NCI-H526 treated with DMSO at 0.1 percent for 48 hours (cell line): ENCODE measurements at regions not wholly inside any gene's neighbourhood (a gene's known extent, or its start where the extent isn't known, plus 50 kb on each side); places are given as distances from the start of the nearest gene placed in this dataset.

ENCODE experiments used
- DNase-seq: peaks from one replicate; lab custom pipeline; 2025; lab: John Stamatoyannopoulos, UW

- DNase-seq, result no peak
These were observed 76.0 kb downstream of the FAM124B start for GRCh38 chr2:224325941-224326340.

- no peak for DNase-seq
These were observed 77.3 kb downstream of the FAM124B start for GRCh38 chr2:224324604-224325003.

DNA sequence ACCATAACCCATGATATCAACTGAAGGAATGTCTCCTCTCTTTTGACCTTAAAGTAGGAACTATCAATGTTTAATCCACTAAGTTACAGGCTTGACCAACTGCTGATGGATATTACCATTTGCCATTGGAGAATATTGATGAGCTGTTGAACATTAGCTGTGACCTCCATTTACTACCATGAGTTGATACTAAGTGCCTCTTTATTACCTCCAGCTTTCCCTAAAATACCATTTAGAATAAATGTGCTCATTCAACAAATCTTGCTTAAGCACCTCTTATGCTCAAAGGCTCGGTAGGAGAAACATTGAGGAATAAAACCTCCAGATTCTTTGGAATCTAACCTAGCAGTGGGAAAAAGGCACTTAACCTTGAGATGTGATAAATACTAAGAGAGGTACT lies 81.2 kb downstream of the FAM124B start:
- no peak for DNase-seq

- DNase-seq, result no peak
These were observed 82.2 kb downstream of the FAM124B start for GRCh38 chr2:224319750-224320149.

DNA sequence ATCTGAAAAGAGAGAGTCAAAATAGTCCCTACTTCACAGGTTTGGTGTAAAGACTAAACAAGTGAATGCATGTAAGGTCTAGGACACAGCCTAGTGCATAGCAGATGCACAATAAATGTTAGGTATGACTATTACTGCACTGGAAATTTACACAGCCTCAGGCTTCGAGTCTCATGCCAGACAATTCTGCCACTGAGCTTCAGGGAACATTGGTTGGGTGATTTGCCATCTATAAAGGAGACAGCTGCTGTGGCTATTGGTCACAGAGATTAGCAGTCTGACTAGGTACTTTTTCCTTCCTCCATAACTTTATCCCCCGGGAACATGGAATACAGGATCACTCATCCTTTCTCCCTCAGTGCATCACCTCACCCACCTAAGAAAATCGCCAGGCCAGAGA lies 89.2 kb downstream of the FAM124B start:
- no peak for DNase-seq

DNA sequence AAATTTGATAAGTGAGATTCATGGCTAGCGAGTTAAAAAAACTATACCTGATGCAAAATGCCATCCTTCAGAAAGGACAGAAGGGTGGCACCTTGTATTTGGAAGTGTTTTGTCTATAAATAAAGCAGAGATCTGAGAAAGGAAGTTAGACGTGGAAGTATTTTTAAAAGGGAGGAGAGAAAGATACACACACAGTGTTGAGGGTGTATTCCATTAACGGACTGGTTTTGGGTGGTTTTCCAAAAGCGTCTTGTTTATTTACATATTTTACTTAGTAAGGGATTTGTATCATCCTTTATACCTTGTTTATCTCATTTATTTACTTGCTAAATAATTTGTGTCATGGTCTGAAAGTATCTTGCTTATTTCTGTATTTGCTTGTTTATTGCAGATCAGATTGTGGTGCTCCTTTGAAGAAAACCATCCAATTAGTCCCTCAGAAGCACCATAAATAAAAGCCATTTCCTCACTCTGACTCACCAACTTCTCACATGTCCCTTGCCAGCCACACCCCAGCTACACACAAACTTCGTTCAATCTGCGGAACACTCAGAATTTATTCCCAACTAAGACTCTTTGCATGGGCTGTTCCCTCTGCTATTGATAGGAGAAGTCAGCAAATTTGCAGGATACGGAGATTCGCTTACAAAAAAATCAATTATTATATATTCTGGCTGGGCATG lies 90.8 kb downstream of the FAM124B start:
- DNase-seq, result no peak

GRCh38 chr2:224309176-224309575 lies 92.7 kb downstream of the FAM124B start:
- no peak for DNase-seq

DNA sequence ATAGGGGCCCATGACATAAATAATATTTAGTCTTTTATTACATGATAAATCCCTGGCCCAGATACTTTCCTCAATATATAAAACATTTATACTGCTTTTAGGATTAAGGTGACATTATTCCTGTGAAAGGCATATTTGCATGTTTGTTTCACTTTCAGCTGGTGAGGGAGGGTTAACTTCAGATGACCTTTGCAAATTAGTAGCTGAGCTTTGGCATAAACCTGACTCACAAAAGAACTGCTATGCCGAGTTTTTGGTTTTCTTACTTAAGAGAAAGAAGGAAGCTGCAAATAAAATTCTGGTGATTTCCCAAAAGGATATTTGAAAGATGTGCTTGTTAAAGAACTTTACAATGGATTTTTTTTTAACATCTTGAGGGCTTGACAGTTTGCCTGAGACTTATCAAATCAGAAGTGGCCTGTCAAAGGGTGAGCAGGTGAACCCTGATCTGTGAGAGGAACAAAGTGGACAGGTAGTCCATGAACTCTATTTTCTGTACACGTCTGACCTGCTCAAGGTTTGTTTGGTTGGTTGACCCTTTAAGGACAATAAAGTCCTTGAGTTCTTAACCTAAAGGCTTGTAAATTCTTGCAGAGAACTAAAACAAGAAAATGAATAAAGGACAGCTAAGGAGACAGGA lies 93.5 kb downstream of the FAM124B start:
- peak; percentile 28 for DNase-seq

GRCh38 chr2:224302952-224303351 lies 99.0 kb downstream of the FAM124B start:
- DNase-seq, result no peak

DNA sequence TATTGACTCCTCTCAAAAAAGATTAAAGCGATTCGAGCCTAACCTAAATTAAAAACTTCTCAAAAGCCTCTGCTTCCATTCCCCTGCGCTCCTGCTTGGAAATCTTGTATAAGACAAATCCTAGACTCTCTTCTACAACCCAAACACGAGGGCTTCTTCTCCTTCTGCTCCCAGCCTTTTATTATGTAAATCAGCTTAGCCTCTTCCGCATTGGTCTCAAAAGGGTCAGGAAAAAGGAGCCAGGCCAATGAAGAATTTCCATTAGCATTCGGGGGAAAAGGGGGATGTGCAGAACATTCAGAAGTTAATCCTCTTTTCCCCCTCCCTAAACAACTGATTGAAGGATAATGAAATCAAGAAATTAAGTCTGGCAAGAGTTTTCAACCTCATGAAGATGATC lies 107.9 kb downstream of the FAM124B start:
- DNase-seq, result no peak

DNA sequence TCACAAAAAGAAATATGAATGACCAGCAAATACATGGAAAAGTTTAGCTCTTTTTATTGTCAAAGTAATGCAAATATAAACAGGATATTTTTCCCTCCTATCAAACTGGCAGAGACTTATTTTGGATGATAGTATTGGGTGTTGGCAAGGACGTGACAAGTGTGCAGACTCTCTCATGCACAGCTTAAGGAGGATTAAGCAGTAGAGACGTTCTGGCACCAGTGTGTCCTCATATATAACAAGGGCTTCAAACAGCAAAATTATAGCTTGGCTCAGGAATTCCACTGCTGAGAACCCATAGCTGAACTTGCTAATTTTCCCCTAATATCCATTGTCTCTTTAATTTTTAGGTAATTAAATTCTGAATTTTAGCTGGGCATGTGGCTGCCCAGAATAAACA lies 114.4 kb downstream of the FAM124B start:
- no peak for DNase-seq

- DNase-seq, result no peak
These were observed 115.0 kb downstream of the FAM124B start for GRCh38 chr2:224286923-224287322.

- DNase-seq, result peak; percentile 10
These were observed 117.6 kb downstream of the FAM124B start for GRCh38 chr2:224284134-224284946.

GRCh38 chr2:224283466-224283965 lies 118.4 kb downstream of the FAM124B start:
- DNase-seq, result no peak

DNA sequence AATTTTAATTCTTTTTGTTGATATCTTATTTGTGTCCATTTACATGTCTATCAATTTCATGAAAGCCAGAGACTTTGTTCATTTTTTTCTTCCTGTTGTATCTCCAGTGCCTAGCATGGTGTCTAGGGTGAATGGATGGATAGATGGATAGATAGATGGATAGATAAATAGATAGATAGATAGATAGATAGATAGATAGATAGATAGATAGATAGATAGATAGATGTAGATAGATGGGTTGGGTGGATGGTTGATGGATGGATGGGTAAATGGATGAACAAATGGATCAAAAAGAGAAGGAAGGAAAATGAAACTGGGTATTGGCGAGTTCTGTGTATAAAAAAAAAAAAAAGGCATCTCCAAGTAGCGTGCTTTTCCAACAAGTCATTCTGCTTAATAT lies 120.5 kb downstream of the FAM124B start:
- DNase-seq, result no peak

DNA sequence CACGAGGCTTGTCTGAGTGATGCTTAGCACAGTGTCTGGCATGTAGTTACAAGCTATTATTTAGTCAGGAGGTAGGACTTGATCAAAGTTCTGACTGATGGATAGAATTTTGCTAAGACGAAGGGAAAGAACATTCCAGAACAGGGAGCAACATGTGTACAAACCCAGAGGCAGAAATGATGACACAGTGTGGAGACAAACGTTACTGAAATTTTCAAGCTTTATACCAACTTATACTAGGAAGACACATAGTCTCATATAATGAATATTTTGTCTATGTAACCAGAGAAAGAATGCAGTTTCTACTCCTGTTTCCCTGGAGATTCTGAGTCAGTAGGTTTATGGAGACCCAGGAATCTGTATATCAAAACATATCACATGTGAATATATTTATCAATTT lies 123.4 kb downstream of the FAM124B start:
- DNase-seq, result no peak

DNA sequence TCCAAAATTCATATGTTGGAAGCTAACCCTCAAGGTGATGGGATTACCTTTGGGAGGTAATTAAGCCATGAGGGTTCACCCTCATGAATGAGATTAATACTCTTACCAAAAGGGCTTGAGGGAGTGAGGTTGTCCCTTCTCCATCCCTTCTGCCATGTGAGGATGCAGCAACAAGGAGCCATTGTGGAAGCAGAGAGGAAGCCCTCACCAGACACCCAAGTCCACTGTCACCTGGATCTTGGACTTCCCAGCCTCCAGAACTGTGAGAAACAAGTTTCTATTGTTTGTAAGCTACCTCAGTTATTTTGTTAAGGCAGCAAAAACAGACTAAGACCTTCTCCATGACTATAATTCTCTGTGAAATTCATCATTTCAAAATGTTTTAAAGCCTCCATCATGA lies 125.7 kb downstream of the FAM124B start:
- no peak for DNase-seq

GRCh38 chr2:224272237-224272910 lies 129.5 kb downstream of the FAM124B start:
- DNase-seq, result no peak

DNA sequence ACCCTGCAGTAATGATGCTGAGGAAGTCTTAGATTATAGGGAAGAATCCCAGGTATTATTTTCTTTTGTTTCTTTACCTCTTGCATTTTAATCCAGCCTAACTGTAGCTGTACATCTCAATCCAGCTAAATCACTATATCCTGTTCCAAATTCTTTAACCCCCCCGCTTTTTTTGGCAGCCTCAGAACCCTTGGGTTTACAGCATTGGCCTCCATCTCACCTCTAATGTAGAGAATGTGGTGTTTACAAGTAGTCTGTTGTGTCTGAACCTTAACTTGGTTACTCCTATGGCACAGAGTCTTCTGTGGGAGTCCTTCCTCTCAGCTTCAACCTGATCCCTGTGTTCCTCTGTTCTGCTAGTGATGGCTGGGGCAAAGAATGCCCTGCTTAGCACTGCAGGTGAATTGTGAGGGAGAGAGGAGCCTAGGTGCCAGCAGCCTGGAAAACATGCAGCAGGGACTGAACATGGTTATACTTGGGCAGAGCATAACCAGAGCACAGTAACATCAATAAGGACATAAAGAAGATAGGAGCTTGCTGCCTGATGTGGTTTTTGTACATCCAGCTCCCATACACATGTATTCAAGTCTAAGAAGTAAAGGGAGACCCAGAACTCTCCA lies 130.2 kb downstream of the FAM124B start:
- DNase-seq, result no peak

GRCh38 chr2:224268441-224268840 lies 133.5 kb downstream of the FAM124B start:
- peak; percentile 39 for DNase-seq

DNA sequence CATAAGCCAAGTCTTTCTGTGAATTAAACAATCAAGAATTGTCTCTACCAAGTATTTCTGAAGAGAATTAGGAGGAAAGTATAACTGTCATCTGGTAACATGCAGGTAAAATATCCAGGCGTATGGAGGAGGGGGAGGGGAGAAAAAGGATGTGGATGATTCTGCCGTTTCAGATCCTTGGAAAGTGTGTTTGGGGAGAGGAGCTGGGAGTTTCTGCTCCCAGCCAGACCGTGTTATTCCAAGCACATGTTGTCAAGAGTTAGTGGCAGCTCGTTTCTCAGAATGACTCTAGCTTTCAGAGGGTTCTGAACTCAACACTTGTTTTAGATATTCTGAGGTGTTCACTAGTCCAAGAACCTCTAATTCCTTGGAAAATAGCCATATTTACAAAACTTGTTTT lies 137.6 kb downstream of the FAM124B start:
- peak; percentile 4 for DNase-seq

- DNase-seq, result no peak
These were observed 138.3 kb downstream of the FAM124B start for GRCh38 chr2:224263571-224264043.
